ENCODE measurements at regions not wholly inside any gene's neighbourhood (a gene's known extent, or its start where the extent isn't known, plus 50 kb on each side); places are given as distances from the start of the nearest gene placed in this dataset.
"Not testable (repeated sequence)": the region's sequence is repeated elsewhere in the genome, so short reads cannot be mapped to it uniquely, and the experiment has no call there.

DNA sequence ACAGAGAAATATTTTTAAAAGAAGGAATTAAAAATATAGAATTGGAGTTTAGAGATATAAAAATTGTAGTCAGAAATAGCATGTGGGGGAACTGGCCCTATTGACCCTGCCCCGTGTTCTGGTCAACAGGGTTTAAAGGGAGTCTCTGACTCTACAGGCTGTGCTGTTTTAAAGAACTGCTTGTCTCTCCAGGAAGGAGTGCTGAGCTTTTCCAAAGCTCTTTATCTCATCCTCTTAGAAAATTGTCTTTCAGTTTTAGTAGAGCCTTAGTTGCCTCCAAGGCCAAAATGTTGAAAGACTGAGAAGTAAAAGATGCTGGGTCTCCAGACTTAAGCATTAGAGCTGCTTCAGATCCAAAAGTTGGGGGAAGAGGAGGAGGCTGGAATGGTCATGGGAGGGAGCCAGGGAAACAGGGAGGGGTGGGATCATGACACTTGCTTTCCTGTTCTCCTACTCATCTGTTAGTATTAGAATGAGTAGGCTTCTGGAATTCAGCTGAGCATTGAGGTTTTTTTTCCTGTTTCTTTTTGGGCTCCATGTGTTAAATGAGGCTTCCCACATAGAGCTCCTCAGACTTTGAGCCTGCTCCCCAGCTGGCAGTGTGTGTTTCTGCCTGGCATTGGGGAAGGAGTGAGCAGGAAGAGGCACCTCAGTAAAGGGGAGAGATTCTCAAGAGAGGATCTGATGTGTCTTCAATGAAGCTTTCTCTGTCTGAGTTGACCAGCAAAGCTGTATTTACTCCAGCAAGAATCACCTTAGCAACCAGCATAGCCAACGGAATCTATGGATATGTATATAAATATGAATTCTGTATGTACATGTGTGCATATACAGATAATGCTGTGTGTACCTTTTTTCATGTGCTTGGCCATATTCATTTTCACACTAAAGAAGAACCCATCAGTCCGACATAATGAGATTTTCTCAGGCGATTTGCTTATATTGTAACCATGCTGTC, 186.8 kb upstream of the FBXO11 start:
- no peak overlapping the region for H3K4me3 ChIP-seq (ENCODE audit: low read depth, low read length)
- DNase-seq (ENCODE audit: low read depth), result peak; percentile 60
- TF ChIP-seq, protein P1, sequence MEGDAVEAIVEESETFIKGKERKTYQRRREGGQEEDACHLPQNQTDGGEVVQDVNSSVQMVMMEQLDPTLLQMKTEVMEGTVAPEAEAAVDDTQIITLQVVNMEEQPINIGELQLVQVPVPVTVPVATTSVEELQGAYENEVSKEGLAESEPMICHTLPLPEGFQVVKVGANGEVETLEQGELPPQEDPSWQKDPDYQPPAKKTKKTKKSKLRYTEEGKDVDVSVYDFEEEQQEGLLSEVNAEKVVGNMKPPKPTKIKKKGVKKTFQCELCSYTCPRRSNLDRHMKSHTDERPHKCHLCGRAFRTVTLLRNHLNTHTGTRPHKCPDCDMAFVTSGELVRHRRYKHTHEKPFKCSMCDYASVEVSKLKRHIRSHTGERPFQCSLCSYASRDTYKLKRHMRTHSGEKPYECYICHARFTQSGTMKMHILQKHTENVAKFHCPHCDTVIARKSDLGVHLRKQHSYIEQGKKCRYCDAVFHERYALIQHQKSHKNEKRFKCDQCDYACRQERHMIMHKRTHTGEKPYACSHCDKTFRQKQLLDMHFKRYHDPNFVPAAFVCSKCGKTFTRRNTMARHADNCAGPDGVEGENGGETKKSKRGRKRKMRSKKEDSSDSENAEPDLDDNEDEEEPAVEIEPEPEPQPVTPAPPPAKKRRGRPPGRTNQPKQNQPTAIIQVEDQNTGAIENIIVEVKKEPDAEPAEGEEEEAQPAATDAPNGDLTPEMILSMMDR (IDR thresholded peaks at IDR 0.05; ENCODE audit: insufficient read depth, low read length), result no peak

DNA sequence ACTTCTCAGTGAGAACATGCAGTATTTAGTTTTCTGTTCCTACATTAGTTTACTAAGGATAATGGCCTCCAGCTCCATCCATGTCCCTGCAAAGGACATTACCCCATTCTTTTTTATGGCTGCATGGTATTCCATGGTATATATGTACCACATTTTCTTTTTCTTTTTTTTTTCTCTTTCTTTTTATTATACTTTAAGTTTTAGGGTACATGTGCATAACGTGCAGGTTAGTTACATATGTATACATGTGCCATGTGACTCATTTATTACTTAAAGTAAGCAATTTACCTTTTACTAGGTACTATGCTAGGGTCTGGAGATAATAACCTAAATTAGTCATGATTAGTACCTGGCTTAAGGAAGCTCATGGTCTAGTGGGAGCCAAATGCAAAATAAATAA, 190.5 kb upstream of the FBXO11 start:
- not testable (repeated sequence) for H3K4me3 ChIP-seq (ENCODE audit: low read depth, low read length)

GRCh38 chr2:48098539-48098938, 192.2 kb upstream of the FBXO11 start:
- DNase-seq (ENCODE audit: low read depth), result no peak
- TF ChIP-seq, protein P1 (IDR thresholded peaks at IDR 0.05; ENCODE audit: insufficient read depth, low read length), result no peak
- no peak overlapping the region for H3K4me3 ChIP-seq (ENCODE audit: low read depth, low read length)

More for the DNA sequence above, 190.5 kb upstream of the FBXO11 start:
- not testable (repeated sequence) for DNase-seq (ENCODE audit: low read depth)

DNA sequence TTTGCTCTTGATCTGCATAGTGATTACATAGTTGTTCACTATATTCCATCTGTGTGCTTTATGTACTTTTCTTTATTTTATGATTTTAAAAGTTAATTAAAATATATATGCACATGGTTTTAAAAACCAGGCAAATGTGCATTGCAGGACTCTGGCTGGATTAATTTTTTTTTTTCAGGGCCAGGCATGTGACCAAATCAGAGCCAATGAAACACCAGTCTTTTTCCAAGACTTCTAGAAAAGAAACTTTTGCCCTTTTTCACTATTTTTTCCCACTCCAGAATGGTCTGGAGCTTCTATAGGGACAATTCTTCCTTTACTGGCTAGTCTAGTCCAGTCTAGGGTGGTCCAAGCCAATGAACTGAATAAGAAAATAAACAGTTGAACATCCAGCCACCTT, 198.1 kb upstream of the FBXO11 start:
- no peak for DNase-seq (ENCODE audit: low read depth)
- TF ChIP-seq, protein P1 (IDR thresholded peaks at IDR 0.05; ENCODE audit: insufficient read depth, low read length), result no peak
- H3K4me3 ChIP-seq (ENCODE audit: low read depth, low read length), result no peak overlapping the region

- H3K4me3 ChIP-seq (ENCODE audit: low read depth, low read length), result no peak overlapping the region
- DNase-seq (ENCODE audit: low read depth), result no peak
Observed at GRCh38 chr2:48105848-48106247, 199.6 kb upstream of the FBXO11 start.

GRCh38 chr2:48107326-48107925, 201.1 kb upstream of the FBXO11 start:
- TF ChIP-seq, protein P1 (IDR thresholded peaks at IDR 0.05; ENCODE audit: insufficient read depth, low read length), result peak; percentile 27
- H3K4me3 ChIP-seq (ENCODE audit: low read depth, low read length), result no peak overlapping the region
- DNase-seq (ENCODE audit: low read depth), result peak; percentile 63

More at GRCh38 chr2:48105848-48106247, 199.6 kb upstream of the FBXO11 start:
- TF ChIP-seq, protein P1 (IDR thresholded peaks at IDR 0.05; ENCODE audit: insufficient read depth, low read length), result no peak

DNA sequence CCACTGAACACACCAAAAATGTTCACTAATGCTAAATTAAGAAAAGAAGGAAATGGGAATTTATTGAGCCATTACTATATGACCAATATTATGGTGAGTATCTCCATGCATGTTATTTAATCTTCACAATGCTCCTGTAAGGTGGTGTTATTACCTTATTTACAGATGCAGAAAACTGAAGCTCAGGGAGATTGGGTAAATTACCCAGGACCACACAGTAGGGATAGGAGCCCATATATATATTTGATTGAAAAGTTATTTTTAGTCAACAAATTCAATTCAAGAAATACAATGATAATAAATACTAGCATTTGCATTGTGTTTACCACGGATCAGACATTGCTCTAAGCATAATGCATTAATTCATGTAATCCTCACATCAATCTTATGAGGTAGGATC, 202.2 kb upstream of the FBXO11 start:
- DNase-seq (ENCODE audit: low read depth), result no peak
- TF ChIP-seq, protein P1 (IDR thresholded peaks at IDR 0.05; ENCODE audit: insufficient read depth, low read length), result no peak
- H3K4me3 ChIP-seq (ENCODE audit: low read depth, low read length), result no peak overlapping the region

Data from fibroblast of the aortic adventitia (primary cell).